Suppressor macrophage treated with lipopolysaccharide for 4 hours (primary cell): ENCODE measurements at regions not wholly inside any gene's neighbourhood (a gene's known extent, or its start where the extent isn't known, plus 50 kb on each side); places are given as distances from the start of the nearest gene placed in this dataset.
A peak's percentile ranks its signal among the peaks of the same experiment; 100 is the strongest.
"Not testable (repeated sequence)": the region's sequence is repeated elsewhere in the genome, so short reads cannot be mapped to it uniquely, and the experiment has no call there.

Experiments
- DNase-seq: peaks from one replicate; pipeline ENCODE4 v3.0.0-alpha.2; 2020

GRCh38 chr3:6739288-6739687, 121.6 kb upstream of the GRM7 start:
- no peak for DNase-seq

- DNase-seq = no peak
Measured at GRCh38 chr3:6743067-6743720, 117.7 kb upstream of the GRM7 start.

GRCh38 chr3:6746443-6746842, 114.5 kb upstream of the GRM7 start:
- DNase-seq = no peak

GRCh38 chr3:6747017-6747416, 113.9 kb upstream of the GRM7 start:
- no peak for DNase-seq

- DNase-seq = no peak
Measured at GRCh38 chr3:6750782-6751181, 110.1 kb upstream of the GRM7 start.

GRCh38 chr3:6753536-6753935, 107.4 kb upstream of the GRM7 start:
- no peak for DNase-seq

GRCh38 chr3:6769532-6770396, 91.2 kb upstream of the GRM7 start:
- DNase-seq = not testable (repeated sequence)

- DNase-seq = no peak
Measured at GRCh38 chr3:6770397-6770690, 90.6 kb upstream of the GRM7 start.

- no peak for DNase-seq
Measured at GRCh38 chr3:6771171-6771570, 89.7 kb upstream of the GRM7 start.

- no peak for DNase-seq
Measured at GRCh38 chr3:6779140-6779539, 81.8 kb upstream of the GRM7 start.

GRCh38 chr3:6781092-6781491, 79.8 kb upstream of the GRM7 start:
- no peak for DNase-seq

GRCh38 chr3:6785726-6786125, 75.2 kb upstream of the GRM7 start:
- DNase-seq = no peak

GRCh38 chr3:6791161-6791560, 69.8 kb upstream of the GRM7 start:
- DNase-seq = no peak

- peak; percentile 67 for DNase-seq
Measured at GRCh38 chr3:6799264-6799915, 61.5 kb upstream of the GRM7 start.

- no peak for DNase-seq
Measured at GRCh38 chr3:6803619-6804018, 57.3 kb upstream of the GRM7 start.

- DNase-seq = no peak
Measured at GRCh38 chr3:6805236-6805635, 55.7 kb upstream of the GRM7 start.

GRCh38 chr3:6806991-6807390, 53.9 kb upstream of the GRM7 start:
- DNase-seq = no peak

- DNase-seq = no peak
Measured at GRCh38 chr3:6807967-6808588, 52.8 kb upstream of the GRM7 start.

GRCh38 chr3:6809349-6809748, 51.6 kb upstream of the GRM7 start:
- no peak for DNase-seq
